Upper lobe of right lung (tissue), 1 donor: ENCODE measurements at regions not wholly inside any gene's neighbourhood (a gene's known extent, or its start where the extent isn't known, plus 50 kb on each side); places are given as distances from the start of the nearest gene placed in this dataset.
"Not testable (repeated sequence)": the region's sequence is repeated elsewhere in the genome, so short reads cannot be mapped to it uniquely, and the experiment has no call there.

ENCODE experiments used
- ATAC-seq: fragments of 200-7000 bp; cut with Tn5 transposase; one replicate; pipeline ENCODE4 v1.9.1; 2020; ENCODE audit warnings: mild to moderate bottlenecking, moderate library complexity
- DNase-seq: peaks from one replicate; pipeline ENCODE4 v3.0.0-alpha.2; 2020
- H3K27ac ChIP-seq: fragments of 200-600 bp; one replicate; pipeline ENCODE4 v1.8.0; 2022
- H3K27me3 ChIP-seq: fragments of 200-600 bp; one replicate; pipeline ENCODE4 v1.8.0; 2022; ENCODE audit warnings: mild to moderate bottlenecking
- H3K36me3 ChIP-seq: fragments of 200-600 bp; one replicate; pipeline ENCODE4 v1.8.0; 2022
- H3K4me1 ChIP-seq: fragments of 200-600 bp; one replicate; pipeline ENCODE4 v1.8.0; 2022
- H3K4me3 ChIP-seq: fragments of 200-600 bp; one replicate; pipeline ENCODE4 v1.8.0; 2022; ENCODE audit warnings: mild to moderate bottlenecking
- H3K9me3 ChIP-seq: fragments of 200-600 bp; one replicate; pipeline ENCODE4 v1.8.0; 2022
- CTCF ChIP-seq: fragments of 200-600 bp; IDR thresholded peaks from one replicate; pipeline ENCODE4 v1.8.0; 2022; ENCODE audit warnings: antibody characterized with exemption
- intact Hi-C: fragments of 100-400 bp; cut with DNase I; formaldehyde crosslinking; loops from one replicate; pipeline ENCODE4 v1.11.0; 2022
- donor health status: DM: no; HTN: yes; CAD: no; lungs with severe emphysema.

GRCh38 chr10:85408388-85408787 is 958.2 kb downstream of the GRID1 start:
- intact Hi-C loops, result no loop called here
- H3K9me3 ChIP-seq, result no peaks in the 10 kb centered on the region
- no peak overlapping the region for H3K4me3 ChIP-seq
- no peaks in the 10 kb centered on the region for H3K4me1 ChIP-seq
- no peak overlapping the region for H3K27ac ChIP-seq
- TF ChIP-seq CTCF, result no peak
- ATAC-seq (no peak), DNase-seq (no peak)
- no peaks in the 10 kb centered on the region for H3K36me3 ChIP-seq
- no peaks in the 10 kb centered on the region for H3K27me3 ChIP-seq

- H3K36me3 ChIP-seq, H3K4me1 ChIP-seq, H3K27ac ChIP-seq, intact Hi-C loops, H3K4me3 ChIP-seq, ATAC-seq, DNase-seq, H3K9me3 ChIP-seq, H3K27me3 ChIP-seq: not testable (repeated sequence)
Measured at GRCh38 chr10:85410586-85410985, 956.0 kb downstream of the GRID1 start.

GRCh38 chr10:85413570-85413969 is 953.0 kb downstream of the GRID1 start:
- ATAC-seq (no peak), DNase-seq (no peak)
- intact Hi-C loops, result no loop called here
- Histone ChIP-seq H3K4me1 (no peaks in the 10 kb centered on the region), H3K9me3 (no peaks in the 10 kb centered on the region), H3K27me3 (no peaks in the 10 kb centered on the region), H3K36me3 (no peaks in the 10 kb centered on the region), H3K27ac (no peak overlapping the region), H3K4me3 (no peak overlapping the region)
- TF ChIP-seq CTCF, result no peak

- no peak overlapping the region for H3K4me3 ChIP-seq
- no peaks in the 10 kb centered on the region for H3K4me1 ChIP-seq
- H3K27me3 ChIP-seq, result no peaks in the 10 kb centered on the region
- ATAC-seq (no peak), DNase-seq (no peak)
- no peaks in the 10 kb centered on the region for H3K9me3 ChIP-seq
- no peaks in the 10 kb centered on the region for H3K36me3 ChIP-seq
- no peak overlapping the region for H3K27ac ChIP-seq
- intact Hi-C loops, result no loop called here
- TF ChIP-seq CTCF, result no peak
Measured at GRCh38 chr10:85420501-85421191, 945.9 kb downstream of the GRID1 start.

- H3K27ac ChIP-seq, result no peak overlapping the region
- no peaks in the 10 kb centered on the region for H3K9me3 ChIP-seq
- TF ChIP-seq CTCF, result no peak
- no peaks in the 10 kb centered on the region for H3K4me1 ChIP-seq
- DNase-seq (no peak), ATAC-seq (no peak)
- intact Hi-C loops, result no loop called here
- no peaks in the 10 kb centered on the region for H3K27me3 ChIP-seq
- H3K4me3 ChIP-seq, result no peak overlapping the region
- H3K36me3 ChIP-seq, result no peaks in the 10 kb centered on the region
Measured at GRCh38 chr10:85421421-85421820, 945.2 kb downstream of the GRID1 start.

- no peaks in the 10 kb centered on the region for H3K27me3 ChIP-seq
- ATAC-seq, result no peak
- no peak for DNase-seq
- intact Hi-C loops, result no loop called here
- H3K36me3 ChIP-seq, result no peaks in the 10 kb centered on the region
- H3K9me3 ChIP-seq, result no peaks in the 10 kb centered on the region
- no peak for TF ChIP-seq CTCF
- H3K27ac ChIP-seq, result no peak overlapping the region
- H3K4me1 ChIP-seq, result no peaks in the 10 kb centered on the region
- H3K4me3 ChIP-seq, result no peak overlapping the region
Measured at GRCh38 chr10:85429126-85429525, 937.5 kb downstream of the GRID1 start.
